HCT116 (cell line): ENCODE measurements at regions not wholly inside any gene's neighbourhood (a gene's known extent, or its start where the extent isn't known, plus 50 kb on each side); places are given as distances from the start of the nearest gene placed in this dataset.

Experiments
- ATF3 ChIP-seq: IDR thresholded peaks from 2 replicates; pipeline ENCODE4 v1.6.1; 2012
- CTCF ChIP-seq, 3 experiments: fragments of 200-600 bp in 1 of 3; sonication (generic) in 1 of 3; IDR thresholded peaks in 2 of 3; conservative IDR thresholded peaks in 1 of 3; 2 replicates each; pipeline ENCODE4 v1.5.1; 2012 to 2017; ENCODE audit warnings: low read depth in 2 of 3, low read length in 2 of 3, antibody characterized with exemption in 1 of 3, borderline replicate concordance in 1 of 3, control low read depth in 1 of 3, mild to moderate bottlenecking in 1 of 3, mixed read lengths in 1 of 3, mixed run types in 1 of 3, moderate library complexity in 1 of 3; ENCODE audit not compliant: insufficient read depth in 1 of 3
- EZH2 ChIP-seq: fragments of 200-600 bp; sonication (generic); IDR thresholded peaks from 2 replicates; pipeline ENCODE4 v1.6.1; 2017; ENCODE audit warnings: antibody characterized with exemption, mixed run types
- JUND ChIP-seq: IDR thresholded peaks from 2 replicates; pipeline ENCODE4 v1.6.1; 2012
- POLR2AphosphoS5 ChIP-seq: IDR thresholded peaks from 2 replicates; pipeline ENCODE4 v1.6.1; 2011; ENCODE audit warnings: mild to moderate bottlenecking, low read depth, low read length, moderate library complexity
- REST ChIP-seq: IDR thresholded peaks from 2 replicates; pipeline ENCODE4 v1.6.1; 2012; ENCODE audit warnings: low read depth
- TCF7L2 ChIP-seq: IDR thresholded peaks from 2 replicates; pipeline ENCODE4 v1.7.0; 2011; ENCODE audit warnings: borderline replicate concordance, inconsistent platforms; ENCODE audit not compliant: insufficient read depth, insufficient read length; ENCODE audit errors: extremely low read depth

GRCh38 chr1:189253601-189254350, 1223.9 kb downstream of the BRINP3 start:
- TF ChIP-seq CTCF (IDR thresholded peaks at IDR 0.05 in 2 of 3, conservative IDR thresholded peaks at IDR 0.05 in 1 of 3; ENCODE audit: borderline replicate concordance in 1 of 3, insufficient read depth in 1 of 3, low read depth in 2 of 3, low read length in 2 of 3) (no peak), TCF7L2 (no peak), ATF3 (no peak), EZH2 (no peak), REST (no peak), JUND (no peak), POLR2AphosphoS5 (no peak)
